Smooth muscle cell of the brain vasculature (primary cell): ENCODE measurements at regions not wholly inside any gene's neighbourhood (a gene's known extent, or its start where the extent isn't known, plus 50 kb on each side); places are given as distances from the start of the nearest gene placed in this dataset.
"Not testable (repeated sequence)": the region's sequence is repeated elsewhere in the genome, so short reads cannot be mapped to it uniquely, and the experiment has no call there.

ENCODE experiments used
- DNase-seq: peaks from one replicate; pipeline ENCODE4 v3.0.0-alpha.2; 2012; ENCODE audit warnings: low read depth, low spot score

- not testable (repeated sequence) for DNase-seq
These were observed 79.5 kb upstream of the ANK3 start for GRCh38 chr10:60469147-60469546.

- no peak for DNase-seq
These were observed 77.5 kb upstream of the ANK3 start for GRCh38 chr10:60467202-60467546.

- DNase-seq = no peak
These were observed 76.9 kb upstream of the ANK3 start for GRCh38 chr10:60466267-60467201.

GRCh38 chr10:60465801-60466200 is 76.1 kb upstream of the ANK3 start:
- no peak for DNase-seq

- DNase-seq = no peak
These were observed 75.0 kb upstream of the ANK3 start for GRCh38 chr10:60464659-60465058.

- no peak for DNase-seq
These were observed 74.1 kb upstream of the ANK3 start for GRCh38 chr10:60463746-60464145.

GRCh38 chr10:60461688-60462087 is 72.0 kb upstream of the ANK3 start:
- no peak for DNase-seq

GRCh38 chr10:60459701-60460457 is 70.2 kb upstream of the ANK3 start:
- no peak for DNase-seq

- DNase-seq = no peak
These were observed 66.4 kb upstream of the ANK3 start for GRCh38 chr10:60456053-60456452.

GRCh38 chr10:60454336-60454735 is 64.7 kb upstream of the ANK3 start:
- DNase-seq = no peak

GRCh38 chr10:60453036-60453435 is 63.4 kb upstream of the ANK3 start:
- DNase-seq = no peak

- DNase-seq = no peak
These were observed 60.6 kb upstream of the ANK3 start for GRCh38 chr10:60450291-60450690.

GRCh38 chr10:60448246-60448645 is 58.6 kb upstream of the ANK3 start:
- DNase-seq = no peak

- no peak for DNase-seq
These were observed 57.2 kb upstream of the ANK3 start for GRCh38 chr10:60446851-60447250.

GRCh38 chr10:60446070-60446833 is 56.6 kb upstream of the ANK3 start:
- no peak for DNase-seq

- peak; percentile 32 for DNase-seq
These were observed 54.9 kb upstream of the ANK3 start for GRCh38 chr10:60444494-60445064.

- no peak for DNase-seq
These were observed 53.7 kb upstream of the ANK3 start for GRCh38 chr10:60443346-60443745.

GRCh38 chr10:60441515-60441914 is 51.8 kb upstream of the ANK3 start:
- no peak for DNase-seq

GRCh38 chr10:60439641-60440040 is 50.0 kb upstream of the ANK3 start:
- no peak for DNase-seq
